Ramos (cell line): ENCODE measurements at regions not wholly inside any gene's neighbourhood (a gene's known extent, or its start where the extent isn't known, plus 50 kb on each side); places are given as distances from the start of the nearest gene placed in this dataset.
"Not testable (repeated sequence)": the region's sequence is repeated elsewhere in the genome, so short reads cannot be mapped to it uniquely, and the experiment has no call there.

Source experiments
- in situ Hi-C: fragments of 300-500 bp; cut with MboI; formaldehyde crosslinking; loops from one replicate; pipeline ENCODE4 v1.14.3; 2022; ENCODE audit warnings: low sequenced_read_pairs; ENCODE audit not compliant: unreplicated experiment

DNA sequence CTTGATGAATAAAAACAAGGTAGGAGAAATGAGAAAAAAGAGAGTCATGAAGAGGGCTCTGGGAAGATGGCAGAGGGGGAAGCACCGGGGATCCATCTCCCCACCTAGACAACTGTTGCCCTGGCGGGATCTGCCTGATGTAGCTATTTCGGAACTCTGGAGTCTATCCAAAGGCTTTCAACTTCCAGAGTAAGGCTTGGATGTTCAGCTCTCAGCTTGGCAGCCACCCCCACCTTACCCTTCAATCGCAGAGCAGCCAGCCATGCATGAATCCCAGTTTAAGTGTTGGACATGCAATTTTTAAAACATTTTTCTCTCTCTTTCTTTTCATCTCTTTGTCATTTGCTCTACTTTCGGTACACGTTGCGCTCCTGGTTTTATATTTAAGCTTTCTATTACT is 275.9 kb upstream of the EXOC2 start:
- in situ Hi-C loops: no loop called here

DNA sequence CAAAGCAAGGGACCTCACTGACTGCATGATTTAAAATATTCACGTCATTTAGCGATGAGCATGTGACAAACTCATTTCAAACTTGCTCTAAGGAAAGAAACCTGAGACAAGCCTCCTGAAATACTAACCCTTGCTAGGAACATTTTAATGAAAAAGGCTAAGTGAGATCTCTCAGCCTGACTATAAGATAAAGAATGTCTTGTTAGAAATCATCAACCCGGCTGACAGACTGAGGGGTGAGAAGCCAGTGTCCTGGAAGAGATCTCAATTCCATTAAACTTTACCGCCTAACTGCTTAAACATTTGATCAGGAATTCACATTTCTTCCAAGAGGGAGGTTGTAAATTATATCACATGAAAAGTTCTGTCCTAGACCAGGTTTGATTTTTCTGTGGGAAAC is 274.8 kb upstream of the EXOC2 start:
- in situ Hi-C loops: no loop called here

- in situ Hi-C loops: no loop called here
These were observed 272.4 kb upstream of the EXOC2 start for GRCh38 chr6:965343-965742.

DNA sequence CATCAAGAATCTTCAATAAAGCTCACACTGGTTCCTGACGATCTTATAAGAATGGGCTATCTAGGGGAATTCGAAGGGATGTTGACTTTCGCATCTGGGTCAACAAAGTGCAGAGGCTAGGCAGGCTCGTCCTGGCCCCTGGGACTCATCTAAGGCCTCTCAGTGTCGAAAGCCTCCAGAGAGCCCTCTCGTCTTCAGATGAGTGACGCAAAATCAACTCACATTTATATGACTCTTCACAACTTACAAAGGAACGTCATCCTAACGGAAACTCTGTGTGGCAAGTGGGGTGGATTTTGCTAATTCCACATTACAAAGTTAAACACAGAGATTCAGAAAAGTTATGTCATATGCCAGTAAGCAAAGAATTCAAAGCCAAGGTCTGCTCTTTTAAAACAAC is 270.5 kb upstream of the EXOC2 start:
- in situ Hi-C loops: no loop called here

GRCh38 chr6:961407-961960 is 268.5 kb upstream of the EXOC2 start:
- in situ Hi-C loops: no loop called here

GRCh38 chr6:960356-960755 is 267.4 kb upstream of the EXOC2 start:
- in situ Hi-C loops: no loop called here

- in situ Hi-C loops: no loop called here
These were observed 265.5 kb upstream of the EXOC2 start for GRCh38 chr6:958488-958887.

GRCh38 chr6:951399-952181 is 258.7 kb upstream of the EXOC2 start:
- in situ Hi-C loops: no loop called here

- in situ Hi-C loops: no loop called here
These were observed 254.4 kb upstream of the EXOC2 start for GRCh38 chr6:947235-947934.

- in situ Hi-C loops: no loop called here
These were observed 253.6 kb upstream of the EXOC2 start for GRCh38 chr6:946546-946945.

DNA sequence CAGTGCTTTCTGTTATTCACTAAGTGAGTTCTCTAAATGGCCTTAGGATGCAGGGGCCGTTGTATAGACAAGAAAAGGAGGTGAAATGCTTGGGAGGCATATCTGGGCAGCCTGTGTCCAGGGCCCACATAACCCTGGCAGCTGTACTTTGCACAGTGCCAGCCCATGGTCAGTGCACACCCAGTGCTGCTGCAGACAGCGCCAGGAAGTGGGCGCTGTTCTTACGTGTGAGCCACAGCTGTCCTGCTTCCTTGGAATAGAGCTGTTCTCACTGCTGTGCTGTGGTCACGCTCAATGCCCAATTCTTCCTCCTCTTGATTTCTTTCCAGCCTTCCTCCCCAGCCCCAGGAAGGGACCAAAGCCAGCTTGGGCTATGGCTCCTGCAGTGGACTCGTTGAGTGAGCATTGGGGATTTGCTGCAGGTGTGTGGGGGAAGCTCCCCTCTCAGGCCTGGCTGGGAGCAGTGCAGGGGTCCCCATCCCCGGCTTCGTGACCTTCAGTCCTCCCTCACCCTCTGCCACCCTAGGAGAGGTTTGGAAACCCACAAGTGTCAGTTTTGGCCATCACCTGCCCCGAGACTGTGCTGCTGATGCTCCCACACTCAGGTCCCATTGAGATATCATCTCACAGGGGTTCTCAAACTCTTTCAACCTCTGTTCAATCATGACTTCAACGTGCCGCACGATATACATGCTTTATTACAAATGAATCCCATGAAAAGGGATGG is 246.8 kb upstream of the EXOC2 start:
- in situ Hi-C loops: no loop called here

GRCh38 chr6:938916-939315 is 246.0 kb upstream of the EXOC2 start:
- in situ Hi-C loops: no loop called here

- in situ Hi-C loops: no loop called here
These were observed 245.4 kb upstream of the EXOC2 start for GRCh38 chr6:938271-938905.

GRCh38 chr6:935582-935981 is 242.6 kb upstream of the EXOC2 start:
- in situ Hi-C loops: no loop called here

- in situ Hi-C loops: no loop called here
These were observed 241.7 kb upstream of the EXOC2 start for GRCh38 chr6:934686-935085.

DNA sequence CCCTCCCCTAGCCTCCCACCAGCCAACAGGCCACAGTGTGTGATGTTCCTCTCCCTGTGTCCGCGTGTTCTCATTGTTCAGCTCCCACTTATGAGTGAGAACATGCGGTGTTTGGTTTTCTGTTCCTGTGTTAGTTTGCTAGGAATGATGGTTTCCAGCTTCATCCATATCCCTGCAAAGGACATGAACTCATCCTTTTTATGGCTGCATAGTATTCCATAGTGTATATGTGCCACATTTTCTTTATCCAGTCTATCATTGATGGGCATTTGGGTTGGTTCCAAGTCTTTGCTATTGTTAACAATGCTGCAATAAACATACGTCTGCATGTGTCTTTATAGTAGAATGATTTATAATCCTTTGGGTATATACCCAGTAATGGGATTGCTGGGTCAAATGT is 239.0 kb upstream of the EXOC2 start:
- in situ Hi-C loops: not testable (repeated sequence)

DNA sequence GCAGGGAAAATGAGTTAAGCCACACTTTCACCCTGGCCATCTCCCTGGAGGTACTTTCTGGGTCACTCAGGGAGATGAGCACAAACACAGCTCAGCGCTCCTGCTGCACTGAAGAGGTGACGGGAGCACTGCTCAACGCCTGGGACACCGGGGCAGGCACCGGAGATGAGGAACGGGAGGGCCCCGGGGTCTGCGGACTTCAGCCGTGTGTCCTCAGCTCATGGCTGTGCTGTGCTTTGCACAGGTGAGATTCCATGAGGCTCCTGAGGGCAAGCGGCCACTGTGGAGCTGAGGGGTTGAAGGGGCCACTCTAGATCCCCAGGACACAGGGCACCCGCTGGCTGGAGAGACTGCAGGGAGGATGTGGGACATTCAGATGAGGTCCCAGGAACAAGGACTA is 234.2 kb upstream of the EXOC2 start:
- in situ Hi-C loops: no loop called here

GRCh38 chr6:925656-926213 is 232.8 kb upstream of the EXOC2 start:
- in situ Hi-C loops: no loop called here

- in situ Hi-C loops: no loop called here
These were observed 231.7 kb upstream of the EXOC2 start for GRCh38 chr6:924661-925060.

GRCh38 chr6:921400-921799 is 228.5 kb upstream of the EXOC2 start:
- in situ Hi-C loops: no loop called here
